HEK293 (cell line): ENCODE measurements at regions not wholly inside any gene's neighbourhood (a gene's known extent, or its start where the extent isn't known, plus 50 kb on each side); places are given as distances from the start of the nearest gene placed in this dataset.

Experiments
- PRDM1 ChIP-seq: fragments of 450-650 bp; formaldehyde crosslinking; IDR thresholded peaks from 2 replicates; pipeline ENCODE4; 2016; ENCODE audit warnings: missing biosample characterization, missing genetic modification characterization
- YY1 ChIP-seq: fragments of 450-650 bp; formaldehyde crosslinking; IDR thresholded peaks from 2 replicates; pipeline ENCODE4 v1.5.1; 2018; ENCODE audit warnings: missing biosample characterization, missing genetic modification characterization
- ZNF138 ChIP-seq: fragments of 450-650 bp; formaldehyde crosslinking; IDR thresholded peaks from 2 replicates; pipeline ENCODE4 v1.5.1; 2016; ENCODE audit warnings: missing biosample characterization, missing genetic modification characterization, borderline replicate concordance
- ZNF23 ChIP-seq: fragments of 450-650 bp; formaldehyde crosslinking; IDR thresholded peaks from 2 replicates; pipeline ENCODE4 v1.5.1; 2016; ENCODE audit warnings: missing biosample characterization, missing genetic modification characterization, borderline replicate concordance
- ZNF24 ChIP-seq: fragments of 450-650 bp; formaldehyde crosslinking; IDR thresholded peaks from 2 replicates; pipeline ENCODE4 v1.5.1; 2016; ENCODE audit warnings: missing biosample characterization, missing genetic modification characterization
- ZNF423 ChIP-seq: fragments of 450-650 bp; formaldehyde crosslinking; IDR thresholded peaks from 2 replicates; pipeline ENCODE4 v1.5.1; 2016; ENCODE audit warnings: missing biosample characterization, missing genetic modification characterization
- ZNF473 ChIP-seq: fragments of 450-650 bp; formaldehyde crosslinking; IDR thresholded peaks from 2 replicates; pipeline ENCODE4 v1.5.1; 2017; ENCODE audit warnings: missing biosample characterization, missing genetic modification characterization
- TF ChIP-seq, protein P1 (sequence below): fragments of 450-650 bp; formaldehyde crosslinking; IDR thresholded peaks from 2 replicates; pipeline ENCODE4 v1.5.1; 2016; ENCODE audit warnings: missing biosample characterization, missing genetic modification characterization
- TF ChIP-seq, protein P2 (sequence below): fragments of 450-650 bp; formaldehyde crosslinking; IDR thresholded peaks from 2 replicates; pipeline ENCODE4 v1.5.1; 2016; ENCODE audit warnings: missing biosample characterization, missing genetic modification characterization
- TF ChIP-seq, protein P3 (sequence below): fragments of 450-650 bp; formaldehyde crosslinking; IDR thresholded peaks from 2 replicates; pipeline ENCODE4 v1.5.1; 2016; ENCODE audit warnings: missing biosample characterization, missing genetic modification characterization
- TF ChIP-seq, protein P4 (sequence below): fragments of 450-650 bp; formaldehyde crosslinking; IDR thresholded peaks from 2 replicates; pipeline ENCODE4 v1.5.1; 2016; ENCODE audit warnings: missing biosample characterization, missing genetic modification characterization, low read depth

DNA sequence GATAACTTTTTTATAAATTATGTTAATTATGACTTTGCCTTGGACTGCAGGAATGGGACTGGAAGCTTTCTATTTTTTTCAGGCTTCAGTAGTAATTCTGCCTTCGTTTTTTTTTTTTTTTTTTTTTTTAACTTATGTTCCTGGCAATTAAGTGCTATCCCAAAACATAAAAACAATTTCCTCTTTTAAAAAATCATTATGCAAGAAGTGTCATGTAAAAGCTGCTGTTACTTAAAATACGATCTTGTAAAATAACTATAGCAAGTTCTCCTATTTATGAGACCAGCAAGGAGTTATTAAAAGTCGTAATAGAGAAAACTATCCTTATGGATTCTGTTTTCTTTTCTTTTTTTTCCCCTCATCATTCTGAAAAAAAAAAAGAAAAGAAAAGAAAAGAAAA, 106.6 kb upstream of the FOXN2 start:
- TF ChIP-seq, protein P1, sequence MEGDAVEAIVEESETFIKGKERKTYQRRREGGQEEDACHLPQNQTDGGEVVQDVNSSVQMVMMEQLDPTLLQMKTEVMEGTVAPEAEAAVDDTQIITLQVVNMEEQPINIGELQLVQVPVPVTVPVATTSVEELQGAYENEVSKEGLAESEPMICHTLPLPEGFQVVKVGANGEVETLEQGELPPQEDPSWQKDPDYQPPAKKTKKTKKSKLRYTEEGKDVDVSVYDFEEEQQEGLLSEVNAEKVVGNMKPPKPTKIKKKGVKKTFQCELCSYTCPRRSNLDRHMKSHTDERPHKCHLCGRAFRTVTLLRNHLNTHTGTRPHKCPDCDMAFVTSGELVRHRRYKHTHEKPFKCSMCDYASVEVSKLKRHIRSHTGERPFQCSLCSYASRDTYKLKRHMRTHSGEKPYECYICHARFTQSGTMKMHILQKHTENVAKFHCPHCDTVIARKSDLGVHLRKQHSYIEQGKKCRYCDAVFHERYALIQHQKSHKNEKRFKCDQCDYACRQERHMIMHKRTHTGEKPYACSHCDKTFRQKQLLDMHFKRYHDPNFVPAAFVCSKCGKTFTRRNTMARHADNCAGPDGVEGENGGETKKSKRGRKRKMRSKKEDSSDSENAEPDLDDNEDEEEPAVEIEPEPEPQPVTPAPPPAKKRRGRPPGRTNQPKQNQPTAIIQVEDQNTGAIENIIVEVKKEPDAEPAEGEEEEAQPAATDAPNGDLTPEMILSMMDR (tag by site-specific recombination): no peak
- no peak for TF ChIP-seq ZNF23 (tag by site-specific recombination)
- TF ChIP-seq, protein P2, sequence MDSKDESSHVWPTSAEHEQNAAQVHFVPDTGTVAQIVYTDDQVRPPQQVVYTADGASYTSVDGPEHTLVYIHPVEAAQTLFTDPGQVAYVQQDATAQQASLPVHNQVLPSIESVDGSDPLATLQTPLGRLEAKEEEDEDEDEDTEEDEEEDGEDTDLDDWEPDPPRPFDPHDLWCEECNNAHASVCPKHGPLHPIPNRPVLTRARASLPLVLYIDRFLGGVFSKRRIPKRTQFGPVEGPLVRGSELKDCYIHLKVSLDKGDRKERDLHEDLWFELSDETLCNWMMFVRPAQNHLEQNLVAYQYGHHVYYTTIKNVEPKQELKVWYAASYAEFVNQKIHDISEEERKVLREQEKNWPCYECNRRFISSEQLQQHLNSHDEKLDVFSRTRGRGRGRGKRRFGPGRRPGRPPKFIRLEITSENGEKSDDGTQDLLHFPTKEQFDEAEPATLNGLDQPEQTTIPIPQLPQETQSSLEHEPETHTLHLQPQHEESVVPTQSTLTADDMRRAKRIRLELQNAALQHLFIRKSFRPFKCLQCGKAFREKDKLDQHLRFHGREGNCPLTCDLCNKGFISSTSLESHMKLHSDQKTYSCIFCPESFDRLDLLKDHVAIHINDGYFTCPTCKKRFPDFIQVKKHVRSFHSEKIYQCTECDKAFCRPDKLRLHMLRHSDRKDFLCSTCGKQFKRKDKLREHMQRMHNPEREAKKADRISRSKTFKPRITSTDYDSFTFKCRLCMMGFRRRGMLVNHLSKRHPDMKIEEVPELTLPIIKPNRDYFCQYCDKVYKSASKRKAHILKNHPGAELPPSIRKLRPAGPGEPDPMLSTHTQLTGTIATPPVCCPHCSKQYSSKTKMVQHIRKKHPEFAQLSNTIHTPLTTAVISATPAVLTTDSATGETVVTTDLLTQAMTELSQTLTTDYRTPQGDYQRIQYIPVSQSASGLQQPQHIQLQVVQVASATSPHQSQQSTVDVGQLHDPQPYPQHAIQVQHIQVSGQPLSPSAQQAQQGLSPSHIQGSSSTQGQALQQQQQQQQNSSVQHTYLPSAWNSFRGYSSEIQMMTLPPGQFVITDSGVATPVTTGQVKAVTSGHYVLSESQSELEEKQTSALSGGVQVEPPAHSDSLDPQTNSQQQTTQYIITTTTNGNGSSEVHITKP (tag by site-specific recombination): no peak
- no peak for TF ChIP-seq PRDM1
- no peak for TF ChIP-seq YY1
- no peak for TF ChIP-seq ZNF473 (tag by site-specific recombination)
- TF ChIP-seq, protein P3, sequence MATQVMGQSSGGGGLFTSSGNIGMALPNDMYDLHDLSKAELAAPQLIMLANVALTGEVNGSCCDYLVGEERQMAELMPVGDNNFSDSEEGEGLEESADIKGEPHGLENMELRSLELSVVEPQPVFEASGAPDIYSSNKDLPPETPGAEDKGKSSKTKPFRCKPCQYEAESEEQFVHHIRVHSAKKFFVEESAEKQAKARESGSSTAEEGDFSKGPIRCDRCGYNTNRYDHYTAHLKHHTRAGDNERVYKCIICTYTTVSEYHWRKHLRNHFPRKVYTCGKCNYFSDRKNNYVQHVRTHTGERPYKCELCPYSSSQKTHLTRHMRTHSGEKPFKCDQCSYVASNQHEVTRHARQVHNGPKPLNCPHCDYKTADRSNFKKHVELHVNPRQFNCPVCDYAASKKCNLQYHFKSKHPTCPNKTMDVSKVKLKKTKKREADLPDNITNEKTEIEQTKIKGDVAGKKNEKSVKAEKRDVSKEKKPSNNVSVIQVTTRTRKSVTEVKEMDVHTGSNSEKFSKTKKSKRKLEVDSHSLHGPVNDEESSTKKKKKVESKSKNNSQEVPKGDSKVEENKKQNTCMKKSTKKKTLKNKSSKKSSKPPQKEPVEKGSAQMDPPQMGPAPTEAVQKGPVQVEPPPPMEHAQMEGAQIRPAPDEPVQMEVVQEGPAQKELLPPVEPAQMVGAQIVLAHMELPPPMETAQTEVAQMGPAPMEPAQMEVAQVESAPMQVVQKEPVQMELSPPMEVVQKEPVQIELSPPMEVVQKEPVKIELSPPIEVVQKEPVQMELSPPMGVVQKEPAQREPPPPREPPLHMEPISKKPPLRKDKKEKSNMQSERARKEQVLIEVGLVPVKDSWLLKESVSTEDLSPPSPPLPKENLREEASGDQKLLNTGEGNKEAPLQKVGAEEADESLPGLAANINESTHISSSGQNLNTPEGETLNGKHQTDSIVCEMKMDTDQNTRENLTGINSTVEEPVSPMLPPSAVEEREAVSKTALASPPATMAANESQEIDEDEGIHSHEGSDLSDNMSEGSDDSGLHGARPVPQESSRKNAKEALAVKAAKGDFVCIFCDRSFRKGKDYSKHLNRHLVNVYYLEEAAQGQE (tag by site-specific recombination): no peak
- TF ChIP-seq, protein P4, sequence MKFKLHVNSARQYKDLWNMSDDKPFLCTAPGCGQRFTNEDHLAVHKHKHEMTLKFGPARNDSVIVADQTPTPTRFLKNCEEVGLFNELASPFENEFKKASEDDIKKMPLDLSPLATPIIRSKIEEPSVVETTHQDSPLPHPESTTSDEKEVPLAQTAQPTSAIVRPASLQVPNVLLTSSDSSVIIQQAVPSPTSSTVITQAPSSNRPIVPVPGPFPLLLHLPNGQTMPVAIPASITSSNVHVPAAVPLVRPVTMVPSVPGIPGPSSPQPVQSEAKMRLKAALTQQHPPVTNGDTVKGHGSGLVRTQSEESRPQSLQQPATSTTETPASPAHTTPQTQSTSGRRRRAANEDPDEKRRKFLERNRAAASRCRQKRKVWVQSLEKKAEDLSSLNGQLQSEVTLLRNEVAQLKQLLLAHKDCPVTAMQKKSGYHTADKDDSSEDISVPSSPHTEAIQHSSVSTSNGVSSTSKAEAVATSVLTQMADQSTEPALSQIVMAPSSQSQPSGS (tag by site-specific recombination): no peak
- no peak for TF ChIP-seq ZNF423 (tag by site-specific recombination)
- TF ChIP-seq ZNF24 (tag by site-specific recombination): no peak
- TF ChIP-seq ZNF138: no peak
